DMS53 treated with DMSO at 0.1 percent for 48 hours (cell line): ENCODE measurements at regions not wholly inside any gene's neighbourhood (a gene's known extent, or its start where the extent isn't known, plus 50 kb on each side); places are given as distances from the start of the nearest gene placed in this dataset.
"Not testable (repeated sequence)": the region's sequence is repeated elsewhere in the genome, so short reads cannot be mapped to it uniquely, and the experiment has no call there.

Experiments
- DNase-seq: peaks from one replicate; lab custom pipeline; 2025; ENCODE audit not compliant: unreplicated experiment; lab: John Stamatoyannopoulos, UW

DNA sequence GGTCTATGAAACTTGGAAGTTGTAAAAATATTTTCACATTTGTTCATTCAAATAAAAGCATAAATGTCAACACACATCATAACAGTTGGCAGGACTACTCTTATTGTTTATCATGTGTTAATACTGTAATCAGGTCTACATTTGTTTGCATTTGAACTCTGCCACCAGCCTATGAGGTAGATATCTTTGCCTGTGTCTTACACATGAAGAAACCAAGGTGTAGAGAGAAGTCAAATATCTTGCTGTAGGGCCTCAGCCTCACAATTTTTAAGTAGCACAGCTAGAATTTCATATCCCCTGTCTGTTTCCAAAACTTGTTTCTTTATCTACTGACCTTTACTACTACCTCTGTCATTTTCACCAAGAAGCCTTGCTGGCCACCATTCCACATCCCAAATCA lies 161.9 kb downstream of the ZIC4 start:
- DNase-seq, result no peak

DNA sequence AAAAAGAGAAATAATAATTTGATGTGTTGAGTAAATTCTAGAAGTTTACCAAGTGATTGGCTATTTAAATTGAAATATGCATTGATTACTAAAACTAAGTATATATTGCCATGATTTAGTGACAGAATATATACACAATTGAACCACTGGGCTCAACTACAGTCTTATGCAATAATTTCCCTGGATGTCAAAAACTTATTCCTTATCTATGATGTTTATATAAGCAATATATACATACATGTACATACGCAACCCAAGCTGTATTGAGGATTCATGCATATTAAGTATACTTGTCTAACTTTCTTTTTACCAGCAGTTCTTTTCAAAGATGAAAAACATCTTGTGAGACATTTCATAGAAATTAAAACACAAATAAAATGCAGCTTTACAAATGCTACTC lies 165.8 kb downstream of the ZIC4 start:
- no peak for DNase-seq

DNA sequence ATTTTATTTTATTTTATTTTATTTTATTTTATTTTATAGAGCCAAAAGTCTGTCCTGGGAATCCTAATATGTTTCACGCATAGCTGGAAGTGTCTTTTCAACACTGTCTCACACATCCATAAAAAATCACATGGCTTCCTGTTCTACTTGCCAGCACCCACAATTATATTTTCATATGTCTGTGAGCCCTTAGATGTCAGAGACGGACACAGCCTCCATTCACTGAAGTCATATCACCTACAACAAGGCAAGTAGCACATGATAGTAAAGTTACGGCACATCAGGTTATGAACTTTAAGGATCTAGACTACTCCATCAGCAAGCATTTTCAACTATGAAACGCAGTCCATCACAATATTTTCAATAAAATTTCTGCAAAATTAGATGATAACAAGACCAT lies 168.4 kb downstream of the ZIC4 start:
- DNase-seq, result no peak

DNA sequence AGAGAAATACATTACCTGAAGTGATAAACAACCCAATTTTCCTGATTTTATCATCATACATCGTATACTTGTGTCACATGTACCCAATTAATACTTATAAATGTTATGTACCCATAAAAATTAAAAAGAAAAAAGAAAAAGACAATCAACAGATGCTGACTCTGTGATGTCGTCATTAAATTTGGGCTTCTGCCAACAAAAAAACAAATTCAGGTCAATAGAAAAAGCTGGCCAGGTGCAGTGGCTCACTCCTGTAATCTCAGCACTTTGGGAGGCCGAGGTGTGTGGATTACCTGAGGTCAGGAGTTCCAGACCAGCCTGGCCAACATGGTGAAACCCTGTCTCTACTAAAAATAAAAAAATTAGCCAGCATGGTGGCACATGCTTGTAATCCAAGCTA lies 174.4 kb downstream of the ZIC4 start:
- DNase-seq, result not testable (repeated sequence)

DNA sequence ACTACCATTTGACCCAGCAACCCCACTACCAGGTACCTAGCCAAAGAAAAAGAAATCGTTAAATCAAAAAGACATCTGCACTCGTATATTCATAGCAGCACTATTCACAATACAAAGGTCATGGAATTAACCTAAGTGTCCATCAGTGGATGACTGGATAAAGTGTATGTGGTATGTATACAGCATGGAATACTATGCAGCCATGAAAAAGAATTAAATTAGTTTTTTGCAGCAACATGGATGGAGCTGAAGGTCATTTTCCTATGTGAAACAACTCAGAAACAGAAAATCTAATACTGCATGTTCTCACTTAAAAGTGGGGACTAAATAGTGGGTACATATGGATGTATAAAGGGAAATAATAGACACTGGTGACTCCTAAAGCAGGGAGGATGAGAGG lies 175.2 kb downstream of the ZIC4 start:
- DNase-seq, result no peak

DNA sequence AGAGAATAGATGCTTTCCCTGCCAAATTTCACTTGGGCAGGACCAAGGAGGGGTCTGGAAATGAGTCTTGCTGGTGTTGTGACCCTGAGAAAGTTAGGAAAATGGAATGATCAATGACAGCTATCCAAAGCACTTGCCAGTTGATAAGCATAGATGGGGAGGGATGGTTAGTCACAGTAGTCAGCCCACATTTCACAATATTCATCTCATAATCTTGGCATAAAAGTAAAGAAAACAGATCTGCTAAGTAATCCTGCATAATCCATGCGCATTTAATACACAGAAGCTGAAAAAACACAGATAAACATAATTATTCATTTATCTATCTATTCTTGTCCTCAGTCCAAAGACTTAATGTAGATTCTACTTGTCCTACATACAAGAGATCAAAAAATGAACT lies 184.1 kb downstream of the ZIC4 start:
- DNase-seq, result no peak

DNA sequence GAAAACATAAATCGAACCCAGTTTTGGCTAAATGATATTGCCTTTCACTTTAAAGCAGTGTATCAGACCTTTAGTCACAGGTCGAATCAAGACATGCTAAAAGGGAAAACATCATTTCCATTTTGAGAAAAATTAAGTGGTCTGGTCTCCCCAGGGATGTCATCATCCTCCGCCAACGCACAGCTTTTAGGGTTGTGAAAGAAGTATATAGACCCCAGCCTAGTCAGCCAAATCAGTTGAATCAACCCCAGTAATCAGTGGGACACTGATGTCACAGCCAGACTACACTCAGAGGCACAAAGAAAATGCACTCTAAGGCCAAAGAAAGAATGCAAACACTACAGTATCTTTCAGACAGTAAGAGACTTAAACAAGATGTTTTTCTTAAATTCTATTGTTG lies 187.4 kb downstream of the ZIC4 start:
- no peak for DNase-seq

DNA sequence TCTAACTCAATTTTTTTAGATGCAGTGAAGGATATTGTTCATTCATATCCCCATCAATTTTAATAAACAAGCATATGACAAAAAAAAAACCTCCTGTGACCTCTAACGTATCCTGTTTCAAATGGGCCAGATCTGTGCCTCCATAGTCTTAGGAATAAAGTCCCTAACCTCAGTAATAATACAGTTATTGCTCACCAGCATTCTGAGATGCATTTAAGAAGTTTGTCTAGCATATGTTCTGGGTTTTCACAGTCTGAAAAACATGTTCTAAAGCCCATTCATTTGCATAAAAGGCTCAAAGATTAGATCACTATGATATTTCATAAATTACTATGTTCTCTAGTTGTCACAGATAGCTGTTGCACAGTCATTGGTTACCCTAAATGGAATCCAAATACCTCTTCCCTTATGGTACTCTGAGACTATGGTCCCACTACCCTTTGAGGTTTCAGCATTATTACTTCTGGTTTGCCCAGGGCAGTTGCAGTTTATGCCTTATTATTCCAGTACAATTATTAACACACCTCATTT lies 190.1 kb downstream of the ZIC4 start:
- no peak for DNase-seq

DNA sequence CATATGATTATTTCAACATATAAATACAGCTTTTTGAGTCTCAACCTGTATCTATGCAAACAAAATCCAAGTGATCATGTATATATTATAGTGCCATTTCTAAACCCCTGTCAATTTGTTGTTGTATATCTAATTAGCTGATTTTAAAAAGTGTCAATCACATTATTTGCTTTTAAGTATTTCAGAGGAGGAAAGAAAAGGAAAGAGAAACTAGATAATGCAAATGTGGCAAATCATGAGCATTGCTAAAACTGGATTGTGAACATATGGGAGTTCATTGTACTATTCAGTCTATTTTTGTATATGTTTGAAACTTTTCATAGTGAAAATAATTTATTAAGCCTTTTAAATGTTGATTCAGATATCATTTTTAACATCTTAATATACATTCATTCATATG lies 190.7 kb downstream of the ZIC4 start:
- no peak for DNase-seq

DNA sequence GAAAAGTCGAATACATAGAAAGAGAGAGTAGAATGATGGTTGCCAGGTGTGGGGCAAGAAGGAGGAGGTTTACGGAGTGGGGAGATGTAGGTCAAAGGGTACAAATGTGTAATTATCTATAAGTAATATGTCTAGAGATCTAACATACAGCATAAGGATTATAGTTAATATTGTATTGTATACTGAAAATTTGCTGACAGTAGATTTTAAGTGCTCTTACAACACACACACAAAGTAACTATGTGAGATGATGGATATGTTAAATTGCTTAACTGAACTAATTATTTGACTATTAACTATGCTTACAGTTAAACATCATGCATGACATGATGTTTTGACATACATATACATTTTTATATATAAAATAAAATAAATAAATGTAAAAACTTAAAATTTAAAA lies 192.7 kb downstream of the ZIC4 start:
- no peak for DNase-seq

DNA sequence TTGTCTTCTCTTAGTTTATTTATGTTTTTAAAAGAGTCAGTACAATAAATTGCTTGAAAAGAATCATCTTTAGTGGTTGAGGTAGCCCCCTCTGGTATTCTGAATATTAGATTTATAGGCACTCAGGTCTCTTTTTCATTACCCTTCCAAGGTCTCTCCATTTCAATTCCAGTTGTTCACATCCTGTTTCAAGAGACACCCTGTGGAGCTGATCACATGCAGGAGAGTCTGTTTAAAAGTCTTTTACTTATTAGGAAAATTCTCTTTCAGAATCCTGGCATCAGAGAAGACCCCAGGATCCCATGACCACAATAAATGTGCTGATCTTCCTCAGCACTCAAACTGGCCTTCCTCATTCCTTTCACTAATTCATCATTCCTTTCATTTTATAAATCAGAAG lies 195.7 kb downstream of the ZIC4 start:
- no peak for DNase-seq

DNA sequence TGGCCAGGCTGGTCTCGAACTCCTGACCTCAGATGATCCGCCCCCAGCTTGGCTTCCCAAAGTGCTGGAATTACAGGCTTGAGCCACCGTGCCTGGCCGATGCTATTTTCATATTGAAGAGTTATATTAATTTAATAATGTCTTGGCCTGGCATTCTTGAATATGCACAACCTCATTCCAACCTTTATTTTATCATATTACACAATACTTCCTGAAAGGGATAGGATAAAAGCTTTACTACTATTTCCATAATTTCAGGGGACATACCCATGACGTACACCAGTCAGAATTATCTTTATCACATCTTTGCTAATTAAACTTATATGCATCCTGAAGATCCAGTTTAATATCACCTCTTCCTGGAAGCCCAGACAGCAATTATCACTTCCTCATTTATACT lies 205.3 kb downstream of the ZIC4 start:
- DNase-seq, result no peak

DNA sequence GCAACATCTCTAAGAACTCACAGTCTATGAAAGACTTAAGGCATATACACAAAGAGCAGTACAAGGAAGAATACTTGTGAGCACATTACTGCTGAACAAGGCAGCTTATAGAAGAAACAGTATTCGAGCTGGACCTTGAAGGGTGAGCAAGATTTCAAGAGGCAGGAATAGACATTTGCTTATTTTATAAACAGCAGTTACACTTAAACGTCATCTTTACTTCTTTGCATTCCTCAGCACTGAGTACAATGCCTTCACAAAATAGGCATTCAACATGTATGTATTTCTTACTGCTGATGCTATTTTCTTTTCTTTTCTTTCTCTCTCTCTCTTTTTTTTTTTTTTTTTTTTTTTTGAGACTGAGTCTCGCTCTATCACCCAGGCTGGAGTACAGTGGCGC lies 205.8 kb downstream of the ZIC4 start:
- no peak for DNase-seq

DNA sequence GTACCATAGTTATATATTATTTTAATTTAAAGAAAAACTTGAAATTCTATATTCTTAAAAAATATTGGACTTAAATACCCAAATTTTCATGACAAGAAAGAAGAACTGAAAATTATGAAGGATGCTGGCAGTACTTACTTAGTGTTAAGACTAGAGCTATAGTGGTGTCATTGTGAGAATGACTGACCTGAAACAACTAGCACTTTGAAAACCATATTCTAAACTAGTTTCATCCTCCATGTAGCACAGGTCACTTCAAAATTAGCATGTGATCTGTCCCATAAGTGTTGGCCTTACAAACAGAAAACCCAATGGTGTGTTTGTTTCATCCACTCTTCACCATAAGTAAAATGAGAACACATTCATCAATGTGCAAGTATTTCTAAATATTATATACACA lies 208.6 kb downstream of the ZIC4 start:
- DNase-seq, result no peak

DNA sequence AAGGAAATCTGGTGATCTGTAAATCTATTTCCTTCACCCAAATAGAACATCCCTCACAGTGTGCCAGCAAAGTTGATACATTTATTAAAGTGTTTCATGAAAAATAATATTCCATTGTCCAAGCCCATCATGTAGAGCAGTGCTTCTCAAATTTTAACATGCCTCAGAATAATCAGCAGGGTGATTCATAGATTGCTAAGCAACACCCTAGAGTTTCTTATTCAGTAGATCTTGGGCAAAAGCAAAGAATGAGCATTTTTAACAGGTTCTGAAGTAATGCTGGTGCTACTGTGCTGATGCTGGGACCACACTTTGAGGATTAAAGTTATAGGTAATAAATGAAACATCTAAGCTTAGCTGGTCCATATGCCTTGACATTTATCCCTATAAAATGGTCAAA lies 210.5 kb downstream of the ZIC4 start:
- DNase-seq, result no peak

DNA sequence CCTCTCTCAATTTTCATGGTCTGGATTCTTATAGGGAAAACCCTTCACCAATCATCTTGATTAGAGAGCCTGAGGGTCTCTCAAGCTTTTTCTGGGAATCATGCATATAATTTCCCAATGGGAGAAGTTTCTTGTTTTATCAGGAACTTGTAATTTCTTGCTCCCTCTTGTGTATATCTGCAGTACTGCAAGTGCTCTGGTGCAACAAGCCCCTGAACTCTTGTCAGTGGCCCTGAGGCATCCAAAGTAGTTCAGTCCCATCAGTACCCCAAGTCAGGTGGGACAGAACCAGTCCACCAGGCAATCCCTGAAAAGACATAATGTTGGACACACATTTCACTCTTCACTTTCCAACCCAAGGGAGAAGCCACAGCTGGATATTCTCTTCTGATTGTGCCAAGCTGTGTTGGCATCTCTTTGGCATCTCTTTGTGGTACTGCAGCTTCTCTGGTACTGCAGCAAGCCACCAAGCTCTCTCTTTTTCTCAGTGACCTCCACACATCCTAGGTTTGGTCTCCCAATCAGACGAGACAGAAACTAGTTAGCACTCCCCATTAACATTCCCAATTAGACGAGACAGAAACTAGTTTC lies 214.5 kb downstream of the ZIC4 start:
- peak; percentile 31 for DNase-seq

DNA sequence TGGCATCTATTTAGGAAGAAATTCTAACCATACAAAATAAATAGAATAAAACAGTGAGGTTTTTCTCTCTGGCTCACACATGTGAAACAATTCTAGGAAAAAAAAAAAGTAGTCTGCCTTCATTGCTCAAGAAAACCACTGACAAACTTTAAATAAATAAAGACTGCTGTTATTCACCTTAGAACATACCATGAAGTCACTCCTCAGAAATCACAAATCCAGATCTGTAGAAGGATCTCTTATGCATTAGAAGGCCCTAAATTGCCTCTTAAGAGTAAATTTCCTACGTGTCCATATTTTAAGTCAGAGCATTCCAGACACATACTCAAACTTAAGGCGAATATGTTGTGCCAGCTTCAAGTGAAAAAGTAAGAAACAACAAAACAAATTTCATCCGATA lies 217.3 kb downstream of the ZIC4 start:
- DNase-seq, result no peak

DNA sequence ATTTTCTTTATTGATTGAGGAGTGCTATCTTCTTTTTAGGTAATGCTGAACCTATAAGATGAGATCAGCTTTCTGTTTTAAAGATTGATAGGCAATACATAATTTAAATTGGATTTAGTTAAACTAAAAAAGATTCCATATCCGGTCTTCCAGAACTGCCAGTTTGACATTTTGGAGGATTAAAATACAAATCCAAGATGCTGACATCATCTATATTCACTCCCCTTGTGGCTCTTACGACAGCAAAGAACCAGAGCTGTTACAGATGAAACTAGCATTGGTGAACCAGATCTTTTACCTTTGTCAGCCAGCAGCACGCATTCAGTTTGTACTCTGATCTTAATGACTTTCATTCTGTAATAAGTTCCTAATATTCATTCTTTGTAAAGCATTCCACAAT lies 218.7 kb downstream of the ZIC4 start:
- no peak for DNase-seq

DNA sequence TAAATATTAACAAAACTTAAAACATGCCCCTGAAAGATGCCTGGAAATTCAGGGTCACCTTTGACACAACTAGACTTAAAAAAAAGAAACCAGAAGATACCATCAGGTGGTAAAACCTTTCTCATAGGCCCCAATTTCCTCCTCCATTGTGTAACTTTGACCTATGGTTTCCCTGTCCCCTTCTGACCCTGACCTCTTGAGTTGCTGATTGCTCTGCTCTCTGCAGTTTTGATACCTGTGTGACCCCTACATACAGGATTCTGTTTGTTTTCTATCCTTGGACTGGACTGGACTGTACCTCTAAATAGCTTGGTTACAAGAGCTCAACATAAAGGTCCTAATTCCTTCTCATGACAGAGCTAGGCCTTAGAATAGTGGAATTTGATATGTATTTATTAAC lies 220.6 kb downstream of the ZIC4 start:
- no peak for DNase-seq

DNA sequence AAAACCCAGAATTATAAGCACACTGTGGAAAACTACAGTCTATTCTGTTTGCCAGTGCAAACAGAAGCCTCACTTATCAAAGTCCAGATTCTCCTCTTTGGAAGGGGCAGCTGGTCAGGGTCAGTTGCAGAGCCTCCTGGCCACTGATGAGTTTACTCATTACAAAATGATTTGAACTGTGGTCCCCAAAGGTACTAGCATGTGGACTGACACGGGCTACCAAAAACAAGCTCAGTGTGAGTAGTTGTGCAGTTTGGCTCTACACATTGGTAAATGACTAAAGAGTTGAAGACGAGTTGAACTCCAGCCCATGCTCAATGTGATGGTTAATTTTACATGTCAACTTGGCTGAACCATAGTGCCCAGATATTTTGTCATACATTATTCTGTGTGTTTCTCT lies 221.5 kb downstream of the ZIC4 start:
- DNase-seq, result no peak

DNA sequence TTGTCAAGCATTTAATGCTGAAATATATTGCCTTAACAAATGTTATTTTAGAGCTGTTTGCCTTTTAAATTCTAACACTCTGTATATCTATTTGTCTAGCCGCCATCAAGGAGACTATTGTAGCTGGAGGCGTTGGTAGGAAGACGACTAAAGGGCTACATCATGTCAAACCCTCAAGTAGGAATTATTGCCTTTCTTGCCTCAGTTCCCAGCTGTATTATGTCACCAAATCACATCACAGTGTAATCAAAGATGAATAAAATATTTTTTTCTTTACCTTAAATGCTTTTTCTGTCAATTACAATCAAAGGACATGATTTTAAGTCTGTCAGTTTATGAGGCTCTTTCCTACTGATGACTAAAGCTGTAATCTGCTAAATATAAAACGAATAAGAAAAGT lies 233.1 kb downstream of the ZIC4 start:
- DNase-seq, result no peak

DNA sequence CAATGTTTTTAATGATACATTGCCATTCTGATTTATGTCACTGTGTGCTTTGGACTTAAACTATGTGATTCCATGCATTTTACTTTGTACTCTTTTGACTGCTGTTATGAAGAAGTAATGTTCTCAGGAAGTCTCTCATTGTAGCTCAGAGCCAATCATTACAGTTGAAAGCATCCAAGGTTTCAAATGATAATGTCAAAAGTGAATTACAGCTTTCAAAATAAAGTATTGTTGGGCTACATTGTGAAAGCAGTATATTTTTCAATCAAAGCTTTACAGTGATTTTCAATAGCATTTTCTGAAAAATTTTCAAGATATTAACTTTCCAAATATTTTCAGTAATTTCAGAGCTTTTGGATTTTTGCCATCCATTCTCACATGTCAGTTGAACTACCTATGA lies 243.6 kb downstream of the ZIC4 start:
- no peak for DNase-seq

DNA sequence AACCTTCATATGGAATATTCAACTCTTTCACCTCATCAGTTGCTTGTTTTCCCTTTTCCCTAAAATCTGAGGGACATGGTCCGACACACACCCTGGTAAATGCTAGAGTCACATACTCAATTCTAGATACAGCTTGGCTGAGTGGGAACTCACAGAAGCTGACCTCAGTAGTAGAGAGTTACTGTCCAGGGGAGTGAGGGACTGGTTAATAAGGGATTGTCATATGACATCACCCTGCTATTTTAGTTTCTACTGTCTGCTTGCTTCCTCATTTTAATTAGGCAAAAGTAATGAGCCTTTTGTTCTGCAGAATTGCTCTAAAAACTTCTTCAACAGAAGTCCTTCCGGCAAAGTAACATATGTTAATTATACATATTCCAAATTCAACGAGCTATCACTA lies 244.5 kb downstream of the ZIC4 start:
- DNase-seq, result no peak

DNA sequence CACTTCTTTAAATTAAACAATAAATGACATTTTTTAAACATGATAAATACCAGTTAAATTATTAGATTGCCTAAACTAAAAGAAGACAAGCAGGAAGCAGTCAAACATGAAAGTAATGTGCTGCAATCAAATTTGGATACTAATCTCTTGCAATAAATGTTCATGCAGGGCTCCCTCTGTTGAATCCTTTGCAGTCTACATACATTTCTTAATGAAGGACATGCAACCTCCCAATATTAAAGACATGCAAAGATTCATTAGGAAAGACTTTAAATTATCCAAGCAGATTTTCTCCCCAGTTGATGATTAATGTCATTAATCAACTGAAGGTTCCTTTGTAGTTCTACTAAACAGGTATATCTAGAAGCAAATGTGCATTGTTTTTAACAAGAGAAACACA lies 245.4 kb downstream of the ZIC4 start:
- DNase-seq, result no peak
